HG02759 (cell line): ENCODE measurements at regions not wholly inside any gene's neighbourhood (a gene's known extent, or its start where the extent isn't known, plus 50 kb on each side); places are given as distances from the start of the nearest gene placed in this dataset.
A peak's percentile ranks its signal among the peaks of the same experiment; 100 is the strongest.
"Not testable (repeated sequence)": the region's sequence is repeated elsewhere in the genome, so short reads cannot be mapped to it uniquely, and the experiment has no call there.

Experiments
- ATAC-seq: cut with Tn5 transposase; IDR thresholded peaks from one replicate; pipeline ENCODE4 v1.9.1; 2021; ENCODE audit warnings: mild to moderate bottlenecking, moderate library complexity; ENCODE audit not compliant: unreplicated experiment

GRCh38 chr15:21024235-21024987, 158.3 kb upstream of the POTEB2 start:
- not testable (repeated sequence) for ATAC-seq

GRCh38 chr15:21018176-21018575, 152.1 kb upstream of the POTEB2 start:
- ATAC-seq, result not testable (repeated sequence)

- ATAC-seq, result not testable (repeated sequence)
Observed at GRCh38 chr15:21017326-21017725, 151.2 kb upstream of the POTEB2 start.

GRCh38 chr15:21016589-21016988, 150.5 kb upstream of the POTEB2 start:
- ATAC-seq, result not testable (repeated sequence)

- not testable (repeated sequence) for ATAC-seq
Observed at GRCh38 chr15:21015171-21015570, 149.1 kb upstream of the POTEB2 start.

- ATAC-seq, result not testable (repeated sequence)
Observed at GRCh38 chr15:21013308-21013707, 147.2 kb upstream of the POTEB2 start.

- not testable (repeated sequence) for ATAC-seq
Observed at GRCh38 chr15:21009651-21010050, 143.5 kb upstream of the POTEB2 start.

GRCh38 chr15:21003459-21003858, 137.3 kb upstream of the POTEB2 start:
- not testable (repeated sequence) for ATAC-seq

GRCh38 chr15:21001950-21002349, 135.8 kb upstream of the POTEB2 start:
- not testable (repeated sequence) for ATAC-seq

- ATAC-seq, result not testable (repeated sequence)
Observed at GRCh38 chr15:20991691-20992090, 125.6 kb upstream of the POTEB2 start.

- not testable (repeated sequence) for ATAC-seq
Observed at GRCh38 chr15:20991253-20991652, 125.1 kb upstream of the POTEB2 start.

- ATAC-seq, result not testable (repeated sequence)
Observed at GRCh38 chr15:20986775-20987174, 120.7 kb upstream of the POTEB2 start.

GRCh38 chr15:20978057-20978456, 111.9 kb upstream of the POTEB2 start:
- ATAC-seq, result peak; percentile 96

GRCh38 chr15:20972762-20973161, 106.6 kb upstream of the POTEB2 start:
- not testable (repeated sequence) for ATAC-seq

- ATAC-seq, result not testable (repeated sequence)
Observed at GRCh38 chr15:20959299-20959698, 93.2 kb upstream of the POTEB2 start.

GRCh38 chr15:20929322-20929721, 63.2 kb upstream of the POTEB2 start:
- not testable (repeated sequence) for ATAC-seq
